K562 (cell line): ENCODE measurements at regions not wholly inside any gene's neighbourhood (a gene's known extent, or its start where the extent isn't known, plus 50 kb on each side); places are given as distances from the start of the nearest gene placed in this dataset.

Source experiments
- ATAC-seq: fragments of 200-7000 bp; cut with Tn5 transposase; 3 replicates; pipeline ENCODE4 v1.9.1; 2020; ENCODE audit warnings: moderate library complexity
- BruUV-seq: library from RNA; stranded (reverse); fragments of 400-500 nt; replicated peaks from 2 replicates; lab custom pipeline; 2021; lab: Mats Ljungman, UMichigan
- CTCF ChIA-PET: fragments of 300-600 bp; formaldehyde crosslinking; extraction: SDS; loops from one replicate; lab custom pipeline; 2021; ENCODE audit warnings: low intra/inter-chr PET ratio; lab: Yijun Ruan, JAX
- POLR2A ChIA-PET: fragments of 300-600, 350-650 bp; sonication (Branson Sonifier 250); formaldehyde crosslinking; extraction: SDS; loops from one replicate; lab custom pipeline; 2021; ENCODE audit warnings: antibody characterized with exemption, inconsistent platforms; lab: Yijun Ruan, JAX
- DNase-seq, 4 experiments: peaks; one replicate each; pipeline versions ENCODE4 v3.0.0 to v3.0.0-alpha.2; 2011 to 2018; ENCODE audit warnings: low spot score in 3 of 4, mixed read lengths in 3 of 4; ENCODE audit errors: extremely low read depth in 1 of 4
- FAIRE-seq: peaks from 2 replicates; lab custom pipeline; 2011; peaks lifted over from hg19 to GRCh38; lab: Jason Lieb, UNC
- H2AFZ ChIP-seq: 2 replicates; pipeline ENCODE4 v1.6.0; 2011; ENCODE audit warnings: low read depth, low read length, control low read depth, inconsistent platforms
- H3K27ac ChIP-seq: fragments of 200-600 bp; 3 replicates; pipeline ENCODE4 v1.8.0; 2011; ENCODE audit warnings: low read depth, mild to moderate bottlenecking, control low read depth, inconsistent platforms, low read length, moderate library complexity, mixed read lengths; ENCODE audit errors: extremely low read depth
- H3K27me3 ChIP-seq, 2 experiments: fragments of 300-600 bp in 1 of 2; 2 replicates in 1 of 2; 3 replicates in 1 of 2; pipeline versions ENCODE4 v1.6.0 to v1.8.0; 2011; ENCODE audit warnings: inconsistent platforms in 2 of 2, low read length in 2 of 2, mild to moderate bottlenecking in 1 of 2, mixed read lengths in 1 of 2, moderate library complexity in 1 of 2; ENCODE audit not compliant: control insufficient read depth in 2 of 2, insufficient read depth in 2 of 2
- H3K36me3 ChIP-seq: fragments of 300-600 bp; 3 replicates; pipeline ENCODE4 v1.8.0; 2011; ENCODE audit warnings: mild to moderate bottlenecking, low read length, inconsistent platforms; ENCODE audit not compliant: control insufficient read depth, insufficient read depth
- H3K4me1 ChIP-seq, 2 experiments: fragments of 200-600 bp in 1 of 2; replicated peaks in 1 of 2; 2 replicates in 1 of 2; 3 replicates in 1 of 2; pipeline versions ENCODE4 v1.5.1 to v1.8.0; 2011; ENCODE audit warnings: inconsistent platforms in 2 of 2, low read length in 2 of 2, mild to moderate bottlenecking in 1 of 2, mixed read lengths in 1 of 2, moderate library complexity in 1 of 2; ENCODE audit not compliant: control insufficient read depth in 2 of 2, insufficient read depth in 2 of 2
- H3K4me2 ChIP-seq: 2 replicates; pipeline ENCODE4 v1.6.1; 2011; ENCODE audit warnings: low read length, control low read depth, inconsistent platforms, mixed read lengths; ENCODE audit not compliant: insufficient read depth
- H3K4me3 ChIP-seq: fragments of 200-600 bp; sonication (generic), shearing (Covaris generic); 2 replicates; pipeline ENCODE4 v1.5.1; 2016; ENCODE audit warnings: control low read depth, inconsistent platforms
- H3K79me2 ChIP-seq: fragments of 200-600 bp; 3 replicates; pipeline ENCODE4 v1.8.0; 2011; ENCODE audit warnings: low read length, inconsistent platforms; ENCODE audit not compliant: control insufficient read depth, insufficient read depth
- H3K9ac ChIP-seq, 2 experiments: 2 replicates each; pipeline versions ENCODE4 v1.6.0 to v1.6.1; 2011; ENCODE audit warnings: low read depth in 2 of 2, low read length in 2 of 2, control low read depth in 1 of 2, inconsistent platforms in 1 of 2, mild to moderate bottlenecking in 1 of 2, mixed read lengths in 1 of 2; ENCODE audit not compliant: insufficient read depth in 1 of 2
- H3K9me1 ChIP-seq: one replicate; pipeline ENCODE4 v1.6.0; 2011; ENCODE audit warnings: inconsistent platforms, mild to moderate bottlenecking, low read length, moderate library complexity; ENCODE audit not compliant: control insufficient read depth, insufficient read depth
- H3K9me3 ChIP-seq: replicated peaks from 2 replicates; pipeline ENCODE4 v1.5.1; 2011; ENCODE audit warnings: low read depth, low read length, inconsistent platforms; ENCODE audit not compliant: control insufficient read depth, insufficient read depth
- H4K20me1 ChIP-seq: replicated peaks from 2 replicates; pipeline ENCODE4 v1.6.1; 2011; ENCODE audit warnings: low read length, inconsistent platforms, mixed read lengths; ENCODE audit not compliant: control insufficient read depth, insufficient read depth
- ARID3B ChIP-seq: fragments of 250-450 bp; sonication (Bioruptor Pico); IDR thresholded peaks from 2 replicates; pipeline ENCODE4 v1.4.0; 2020; ENCODE audit warnings: borderline replicate concordance
- BCOR ChIP-seq: fragments of 450-650 bp; IDR thresholded peaks from 2 replicates; pipeline ENCODE4 v1.6.1; 2016
- HMG20A ChIP-seq: fragments of 450-650 bp; formaldehyde crosslinking; conservative IDR thresholded peaks from 2 replicates; pipeline ENCODE4 v1.4.0; 2020; ENCODE audit warnings: mild to moderate bottlenecking, mixed read lengths
- IRF1 ChIP-seq: sonication (generic); formaldehyde crosslinking; IDR thresholded peaks from 2 replicates; pipeline ENCODE4 v1.8.0; 2022; ENCODE audit warnings: missing genetic modification reagents, mild to moderate bottlenecking, borderline replicate concordance
- MLX ChIP-seq, 2 experiments: fragments of 450-650 bp in 1 of 2; sonication (generic) in 1 of 2; formaldehyde crosslinking; conservative IDR thresholded peaks; 2 replicates each; pipeline versions ENCODE4 v1.4.0 to v1.8.1; 2020 to 2022; ENCODE audit warnings: mild to moderate bottlenecking in 1 of 2, missing genetic modification reagents in 1 of 2
- NFIC ChIP-seq: fragments of 450-650 bp; IDR thresholded peaks from 2 replicates; pipeline ENCODE4 v1.6.1; 2017; ENCODE audit warnings: mild to moderate bottlenecking, inconsistent platforms
- ZFP36 ChIP-seq: fragments of 150-350 bp; IDR thresholded peaks from 2 replicates; pipeline ENCODE4 v1.6.1; 2018; ENCODE audit warnings: low read length, low read depth; ENCODE audit not compliant: partially characterized antibody
- ZNF274 ChIP-seq: IDR thresholded peaks from 2 replicates; pipeline ENCODE4 v1.6.1; 2011; ENCODE audit warnings: low read depth, mild to moderate bottlenecking, low read length, moderate library complexity, borderline replicate concordance
- ZNF561 ChIP-seq: fragments of 450-650 bp; formaldehyde crosslinking; conservative IDR thresholded peaks from 2 replicates; pipeline ENCODE4 v1.4.0; 2020; ENCODE audit warnings: mild to moderate bottlenecking, moderate library complexity
- WGBS: fragments of 100-300 bp; shearing (Covaris generic); methylation state at CpG from one replicate; pipeline ENCODE4 v1.1.6; 2016; ENCODE audit warnings: low coverage, mixed read lengths; ENCODE audit not compliant: insufficient coverage; ENCODE audit errors: missing lambda C conversion rate; 5-methylcytosine and 5-hydroxymethylcytosine counted together
- in situ Hi-C: fragments of 300-500 bp; cut with MboI; formaldehyde crosslinking; loops from 4 replicates; pipeline ENCODE4 v1.15.0; 2018; ENCODE audit warnings: inconsistent platforms, mixed read lengths
- intact Hi-C: fragments of 100-400 bp; cut with micrococcal nuclease; formaldehyde crosslinking; loops from 2 replicates; pipeline ENCODE4 v1.14.2; 2022

- no peak for TF ChIP-seq ZFP36
- TF ChIP-seq ZNF274, result no peak
- no peak for TF ChIP-seq MLX (CRISPR knock-in tag; conservative IDR thresholded peaks at IDR 0.05)
- no peak for TF ChIP-seq HMG20A (CRISPR knock-in tag)
- peak; percentile 70 for TF ChIP-seq NFIC
- TF ChIP-seq ZNF561, result no peak
- no peak for TF ChIP-seq ARID3B (CRISPR knock-in tag)
Measured at GRCh38 chr5:60125636-60126035, 232.1 kb upstream of the PDE4D start (continued).

- no TSS peak for BruUV-seq
- Histone ChIP-seq H2AFZ (no peak overlapping the region), H3K4me3 (no peak overlapping the region), H3K9me1 (no peaks in the 10 kb centered on the region), H4K20me1 (no peaks in the 10 kb centered on the region), H3K9ac (no peak overlapping the region), H3K4me2 (no peak overlapping the region), H3K4me1 (no peaks in the 10 kb centered on the region), H3K9me3 (no peaks in the 10 kb centered on the region), H3K27me3 (no peaks in the 10 kb centered on the region), H3K27ac (no peak overlapping the region), H3K79me2 (no peaks in the 10 kb centered on the region), H3K36me3 (no peaks in the 10 kb centered on the region)
- ChIA-PET POLR2A (no interaction called here), CTCF (interaction anchor here (0.7 kb wide), 1 partner anchor 340 kb away, joined by 3 read pairs; no protein-coding TSS in a partner anchor)
- 0% methylated on average over 4 of the region's 4 CpGs for WGBS
- in situ Hi-C loops, result no loop called here
- TF ChIP-seq IRF1 (CRISPR knock-in tag) (no peak), BCOR (no peak)
- FAIRE-seq (no peak), DNase-seq (no peak), ATAC-seq (no peak)
- intact Hi-C loops, result no loop called here
Measured at GRCh38 chr5:60102961-60103693, 209.6 kb upstream of the PDE4D start.
